GM03348 (cell line): ENCODE measurements at regions not wholly inside any gene's neighbourhood (a gene's known extent, or its start where the extent isn't known, plus 50 kb on each side); places are given as distances from the start of the nearest gene placed in this dataset.
"Not testable (repeated sequence)": the region's sequence is repeated elsewhere in the genome, so short reads cannot be mapped to it uniquely, and the experiment has no call there.

Source experiments
- DNase-seq: peaks from one replicate; pipeline ENCODE4 v3.0.0; 2012; ENCODE audit warnings: low spot score

DNA sequence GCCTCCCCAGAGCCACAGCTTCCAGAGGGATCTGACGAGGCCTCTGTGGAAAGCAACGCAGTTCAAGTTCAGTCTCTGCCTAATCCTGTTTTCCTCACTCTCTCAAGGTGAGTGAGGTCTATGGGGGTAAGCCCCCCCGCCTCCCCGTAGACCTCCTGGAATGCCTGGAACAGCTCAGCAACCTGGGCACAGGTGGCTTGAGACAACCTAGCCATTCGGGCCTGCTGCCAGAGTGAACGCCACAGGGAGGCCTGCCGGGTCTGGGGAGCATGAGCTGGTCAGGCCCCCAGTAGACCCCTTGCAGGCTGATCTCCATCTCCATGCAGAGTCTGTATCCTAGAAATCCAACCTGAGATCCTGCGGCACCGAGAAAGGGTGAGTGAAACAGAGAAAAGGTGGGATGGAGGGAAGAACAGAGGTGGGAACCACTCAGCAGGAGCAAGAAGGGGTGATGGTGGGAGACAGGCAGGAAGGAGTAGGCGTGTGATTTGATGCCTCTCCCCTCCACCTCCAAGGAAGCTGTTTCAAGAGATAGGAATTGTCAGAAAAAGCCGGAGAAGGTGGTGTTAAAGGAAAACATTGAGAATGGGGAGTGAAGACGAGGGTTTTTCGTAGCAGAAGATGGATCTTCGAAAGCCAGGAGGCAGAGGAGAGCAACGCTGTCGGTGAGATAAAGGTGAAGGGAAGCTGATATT lies 123.1 kb upstream of the PRMT8 start:
- no peak for DNase-seq

DNA sequence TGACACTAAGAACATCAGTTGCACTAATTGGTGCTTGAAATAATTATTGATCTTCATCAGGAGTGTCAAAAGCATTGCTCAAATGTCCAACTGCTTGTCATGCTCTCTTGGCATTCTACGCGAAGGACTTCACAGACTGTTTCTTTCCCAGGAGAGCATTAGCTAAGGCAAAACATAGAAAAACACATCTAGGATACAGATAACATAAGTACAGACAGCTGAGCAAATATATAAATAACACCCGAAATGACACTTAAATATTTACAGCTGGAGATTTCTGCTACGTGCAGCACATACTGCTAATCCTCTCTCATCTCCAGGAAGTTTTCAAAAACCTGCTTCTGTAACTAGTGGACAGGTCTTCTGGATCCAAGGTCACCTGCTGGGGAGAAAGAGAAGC lies 120.0 kb upstream of the PRMT8 start:
- DNase-seq: no peak

DNA sequence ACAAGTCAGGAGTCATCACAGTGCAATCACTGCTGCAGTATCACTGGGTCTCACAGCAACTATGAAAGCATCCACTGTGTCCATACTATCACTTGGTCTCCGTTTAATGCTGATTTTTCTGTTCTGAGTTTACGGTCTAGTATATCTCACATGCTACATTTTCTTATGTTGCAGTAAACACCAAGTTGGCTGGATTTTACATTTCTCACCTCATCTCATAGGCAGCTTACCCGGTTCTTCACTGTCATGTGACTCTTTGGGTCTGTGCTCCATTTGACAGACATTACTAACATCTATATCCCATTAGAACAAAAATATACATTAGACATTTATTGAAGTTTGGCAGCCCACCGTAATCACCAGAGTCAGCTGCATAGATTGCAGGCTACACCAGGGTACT lies 115.7 kb upstream of the PRMT8 start:
- DNase-seq: no peak

DNA sequence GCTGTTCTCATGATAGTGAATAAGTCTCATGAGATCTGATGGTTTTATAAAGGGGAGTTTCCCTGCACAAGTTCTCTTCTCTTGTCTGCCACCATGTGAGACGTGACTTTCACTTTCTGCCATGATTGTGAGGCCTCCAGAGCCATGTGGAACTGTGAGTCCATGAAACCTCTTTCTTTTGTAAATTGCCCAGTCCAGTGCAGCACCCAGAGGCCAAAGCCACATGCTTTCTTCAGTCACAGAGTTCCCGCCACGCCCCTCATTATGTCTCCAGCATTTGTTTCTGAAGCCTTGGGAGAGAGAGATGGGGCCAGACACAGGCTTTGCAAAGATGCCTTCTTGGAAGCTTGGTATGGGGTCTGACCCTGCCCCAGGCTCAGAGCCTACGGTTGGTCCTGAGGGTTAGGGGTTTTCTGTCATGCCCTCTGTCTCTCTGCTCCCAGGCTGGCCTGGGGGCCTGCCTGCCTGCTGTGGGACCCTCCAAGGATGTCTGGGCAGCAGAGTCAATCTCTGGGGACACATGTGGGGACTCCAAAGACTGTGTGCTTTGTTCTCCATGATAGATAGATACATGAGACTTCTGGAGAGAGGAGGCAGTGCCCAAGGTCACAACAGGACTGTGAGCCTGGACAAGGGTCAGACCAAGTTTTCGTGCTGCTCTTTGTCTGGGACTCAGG lies 114.1 kb upstream of the PRMT8 start:
- no peak for DNase-seq

DNA sequence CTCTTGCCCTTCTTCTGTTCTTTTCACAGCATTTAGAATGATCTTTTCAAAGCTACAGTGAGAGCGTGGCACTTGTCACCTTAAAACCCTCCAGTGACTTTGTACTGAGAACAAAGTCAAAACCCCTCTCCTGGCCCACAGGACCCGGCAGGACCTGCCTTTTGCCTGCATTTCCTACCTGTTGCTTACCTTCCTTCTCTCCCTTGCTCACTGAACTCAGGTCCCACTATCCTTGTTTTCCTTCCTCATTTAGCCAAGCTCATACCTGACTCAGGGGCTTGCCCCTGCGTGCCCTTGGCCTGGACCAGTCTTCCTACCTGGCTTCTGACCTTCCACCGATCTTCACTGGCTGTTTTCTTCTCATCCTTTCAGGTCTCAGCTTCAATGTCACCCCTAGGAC lies 112.3 kb upstream of the PRMT8 start:
- DNase-seq: no peak

DNA sequence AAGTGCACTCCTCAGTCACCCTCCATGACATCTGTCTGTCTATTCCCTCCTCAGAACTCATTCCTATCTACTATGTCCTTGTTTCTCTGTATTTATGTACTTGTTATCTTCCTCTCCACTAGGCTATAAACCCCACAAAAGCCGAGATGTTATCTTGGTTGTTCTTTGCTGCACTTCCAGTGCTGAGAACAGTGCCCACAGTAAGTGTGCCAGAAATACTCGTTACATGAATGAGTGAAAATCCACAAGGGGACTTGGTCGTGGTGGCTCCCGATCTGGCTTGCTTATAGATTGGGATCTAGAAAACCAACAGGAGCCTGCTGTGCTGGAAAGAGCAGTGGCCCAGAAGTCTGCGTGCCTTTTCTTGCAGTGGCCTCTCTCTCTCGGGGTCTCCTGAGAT lies 111.9 kb upstream of the PRMT8 start:
- no peak for DNase-seq

DNA sequence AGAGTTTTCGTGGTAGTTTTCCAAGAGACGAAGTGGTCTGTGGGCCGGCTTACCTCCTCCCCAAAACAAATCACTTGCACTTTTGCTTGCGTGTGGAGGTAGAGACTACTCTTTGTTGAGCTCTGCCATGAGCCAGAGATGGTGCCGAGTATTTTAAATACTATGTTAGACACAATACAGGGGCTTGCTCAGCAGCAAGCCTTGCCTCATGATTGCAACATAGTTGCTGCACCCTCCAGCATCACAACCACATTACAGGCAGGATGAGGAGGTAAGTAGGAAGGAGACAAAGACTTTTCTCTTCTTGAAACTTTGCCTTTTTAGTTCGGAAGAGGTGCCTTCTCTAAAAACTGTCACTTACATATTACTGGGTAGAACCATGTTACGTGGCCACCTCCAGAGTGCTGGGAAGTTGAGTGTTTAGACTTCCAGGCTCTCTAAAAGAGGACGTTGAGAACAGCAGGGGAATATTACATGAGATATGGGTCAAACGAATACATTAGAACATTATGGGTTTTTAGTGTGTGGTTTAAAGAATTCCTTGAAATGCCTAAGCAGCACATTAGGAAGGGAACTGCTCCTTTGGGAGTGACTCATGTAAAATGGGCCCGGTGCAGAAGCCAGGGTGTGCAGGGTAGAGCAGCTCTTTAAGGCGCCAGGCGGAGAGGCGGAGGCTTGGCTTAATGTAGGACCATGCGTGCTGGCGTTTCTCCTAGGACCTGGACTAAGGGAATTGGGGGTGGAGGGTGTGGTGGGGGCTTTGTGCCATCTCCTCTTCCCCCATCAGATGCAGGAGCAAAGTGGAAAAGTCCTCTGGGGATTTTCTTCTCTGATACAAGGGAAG lies 110.6 kb upstream of the PRMT8 start:
- DNase-seq: peak; percentile 57

DNA sequence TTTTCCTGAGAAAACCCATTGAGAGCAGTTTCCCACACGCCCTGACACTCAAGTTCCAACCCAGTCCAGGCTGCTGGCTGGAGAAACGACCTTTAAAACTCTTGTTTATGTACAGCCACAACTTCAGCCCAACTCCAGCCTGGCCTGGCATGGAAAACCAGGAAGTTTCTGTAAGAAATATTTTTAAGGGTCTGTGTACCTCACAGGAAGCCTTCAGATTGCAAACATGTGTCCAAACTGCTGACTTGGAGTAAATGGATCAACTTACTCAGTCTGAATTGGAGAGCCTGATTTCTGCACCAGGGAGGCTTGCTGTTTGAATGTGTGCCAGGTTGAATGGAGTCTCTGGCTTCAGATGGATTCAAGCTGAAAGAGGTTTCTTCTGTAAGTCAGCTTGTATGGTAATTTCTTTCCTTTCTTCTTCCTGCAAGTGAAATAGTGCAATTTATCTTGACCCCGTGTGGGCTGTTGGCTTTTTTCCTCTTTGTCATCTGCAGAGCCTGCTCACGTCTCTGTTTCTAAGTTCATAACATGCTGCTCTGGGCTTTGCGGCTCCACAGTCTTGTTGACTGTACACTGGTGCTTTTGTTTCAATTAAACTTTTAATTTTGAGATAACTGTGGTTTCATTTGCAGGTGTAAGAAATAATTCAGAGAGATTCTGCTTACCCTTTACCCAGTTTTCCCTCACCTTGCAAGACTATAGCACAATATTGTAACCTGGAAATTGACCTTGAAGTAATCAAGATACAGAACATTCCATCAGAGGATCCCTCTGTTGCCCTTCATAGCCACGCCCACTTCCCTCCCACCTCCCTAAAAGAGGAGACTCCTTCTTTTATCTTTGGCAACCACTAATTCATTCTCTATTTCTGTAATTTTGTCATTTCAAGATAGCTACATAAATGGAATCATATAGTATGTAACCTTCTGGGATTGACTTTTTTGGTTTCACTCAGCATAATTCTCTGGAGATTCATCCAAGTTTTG lies 109.7 kb upstream of the PRMT8 start:
- DNase-seq: no peak

DNA sequence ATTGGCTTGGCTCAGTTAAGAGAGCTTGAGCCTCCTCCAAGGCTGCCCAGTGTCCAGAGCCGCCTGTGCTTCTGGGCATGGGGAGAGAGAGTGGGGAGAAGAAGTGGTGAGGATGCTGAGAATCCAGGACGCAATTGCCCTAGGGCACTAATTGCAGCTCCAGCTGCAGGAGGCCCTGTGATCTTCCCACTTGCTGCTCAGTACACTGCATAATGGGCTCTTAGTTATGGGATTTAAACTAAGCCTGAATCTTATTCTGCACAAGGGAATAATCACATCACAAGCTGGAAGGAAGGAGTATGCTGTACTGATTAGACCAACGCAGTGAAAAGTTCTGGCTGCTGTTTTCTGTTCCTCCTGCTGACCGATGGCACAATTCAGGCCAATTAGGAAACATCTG lies 101.0 kb upstream of the PRMT8 start:
- no peak for DNase-seq

DNA sequence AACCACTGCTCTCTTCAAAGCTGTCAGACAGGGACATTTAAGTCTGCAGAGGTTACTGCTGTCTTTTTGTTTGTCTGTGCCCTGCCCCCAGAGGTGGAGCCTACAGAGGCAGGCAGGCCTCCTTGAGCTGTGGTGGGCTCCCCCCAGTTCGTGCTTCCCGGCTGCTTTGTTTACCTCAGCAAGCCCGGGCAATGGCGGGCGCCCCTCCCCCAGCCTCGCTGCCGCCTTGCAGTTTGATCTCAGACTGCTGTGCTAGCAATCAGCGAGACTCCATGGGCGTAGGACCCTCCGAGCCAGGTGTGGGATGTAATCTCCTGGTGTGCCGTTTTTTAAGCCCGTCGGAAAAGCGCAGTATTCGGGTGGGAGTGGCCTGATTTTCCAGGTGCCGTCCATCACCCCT lies 93.4 kb upstream of the PRMT8 start:
- not testable (repeated sequence) for DNase-seq

DNA sequence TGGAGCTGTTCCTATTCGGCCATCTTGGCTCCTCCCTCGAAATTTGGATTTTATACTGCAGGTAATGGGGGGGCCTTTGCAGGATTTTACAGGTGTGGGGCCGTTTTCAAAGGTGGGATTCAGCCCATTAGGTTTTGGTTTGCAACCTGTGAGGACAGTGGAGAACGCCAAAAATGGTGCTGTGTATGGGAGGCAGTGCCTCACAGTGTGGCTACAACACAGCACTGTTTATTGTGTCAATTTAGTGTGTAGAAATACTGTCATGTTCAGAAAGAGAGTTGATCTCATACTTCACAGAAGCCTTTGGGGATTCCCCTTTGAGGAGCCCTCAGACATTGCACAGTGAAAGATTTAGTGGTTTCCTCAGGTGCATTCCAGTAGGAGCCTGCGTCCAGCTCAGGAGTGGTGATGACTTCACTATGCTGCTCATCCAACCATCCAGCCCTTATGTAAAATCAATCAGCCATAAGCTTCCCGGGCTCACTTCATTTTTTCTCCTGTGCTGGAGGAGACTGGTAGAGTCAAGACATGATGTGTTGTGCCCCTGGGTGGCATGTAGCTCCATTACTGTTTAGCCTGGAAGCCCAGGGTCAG lies 92.7 kb upstream of the PRMT8 start:
- DNase-seq: no peak

DNA sequence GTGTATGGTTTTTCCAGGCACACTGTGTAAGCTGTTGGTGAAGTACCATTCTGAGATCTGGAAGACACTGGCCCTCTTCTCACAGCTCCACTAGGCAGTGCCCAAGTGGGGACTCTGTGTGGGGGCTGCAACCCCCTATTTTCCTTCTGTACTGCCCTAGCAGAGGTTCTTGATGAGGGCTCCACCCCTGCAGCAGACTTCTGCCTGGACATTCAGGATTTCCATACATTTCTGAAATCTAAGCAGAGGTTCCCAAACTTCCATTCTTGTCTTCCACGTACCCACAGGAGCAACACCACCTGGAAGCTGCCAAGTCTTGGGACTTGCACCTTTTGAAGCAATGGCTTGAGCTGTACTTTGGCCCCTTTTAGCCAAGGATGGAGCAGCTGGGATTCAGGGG lies 85.2 kb upstream of the PRMT8 start:
- no peak for DNase-seq

DNA sequence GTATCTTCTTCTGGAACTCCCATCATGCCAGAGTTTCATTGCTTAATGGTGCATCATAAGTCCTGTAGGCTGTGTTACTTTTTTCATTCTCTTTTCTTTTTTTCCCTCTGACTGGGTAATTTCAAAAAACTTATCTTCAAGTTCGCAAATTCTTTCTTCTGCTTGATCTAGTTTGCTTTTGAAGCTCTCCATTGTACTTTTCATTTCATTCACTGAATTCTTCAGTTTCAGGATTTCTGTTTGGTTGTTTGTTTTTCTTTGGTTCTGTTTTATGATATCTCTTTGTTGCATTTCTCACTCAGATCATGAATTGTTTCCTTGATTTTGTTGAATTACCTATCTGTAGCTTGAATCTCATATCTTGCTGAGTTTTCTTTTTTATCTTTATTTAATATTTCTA lies 83.3 kb upstream of the PRMT8 start:
- no peak for DNase-seq

DNA sequence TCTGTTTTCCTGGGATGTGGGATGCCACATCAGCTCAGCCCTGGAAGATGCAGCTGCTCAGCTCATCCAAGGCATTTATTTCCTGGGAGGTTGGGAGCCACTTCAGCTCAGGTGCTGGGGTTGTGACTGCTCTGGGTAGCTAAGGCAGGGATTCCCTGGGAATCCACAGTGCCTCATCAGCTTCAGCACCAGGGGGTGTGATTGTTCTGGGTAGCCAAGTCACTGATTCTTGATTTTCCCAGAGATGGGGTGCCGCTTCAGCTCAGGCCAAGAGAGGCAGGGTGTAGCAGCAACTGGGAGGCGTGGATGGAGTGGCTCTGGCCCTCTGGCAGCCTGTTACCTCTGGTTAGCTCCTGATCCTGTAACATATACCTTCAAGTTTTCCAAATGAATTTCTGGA lies 81.3 kb upstream of the PRMT8 start:
- DNase-seq: no peak

DNA sequence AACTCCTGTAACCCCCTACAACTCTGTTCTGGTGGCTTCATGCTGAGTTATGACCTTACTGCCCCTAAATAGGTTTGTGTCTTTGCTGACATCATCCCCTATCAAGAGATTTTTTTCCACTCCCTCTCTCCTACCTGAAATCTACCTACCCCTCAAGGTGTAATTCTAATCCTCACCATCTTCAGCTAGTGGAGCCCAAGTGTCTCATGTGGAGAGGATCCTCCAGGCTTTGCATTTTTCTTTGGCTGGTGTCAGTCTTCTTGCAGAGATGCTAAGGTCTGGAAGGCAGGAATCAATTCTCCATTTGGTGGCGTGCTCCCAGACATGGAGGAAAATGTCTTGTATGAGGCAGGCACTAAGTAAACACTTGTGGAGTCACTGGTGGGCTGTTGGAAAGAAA lies 74.8 kb upstream of the PRMT8 start:
- no peak for DNase-seq

DNA sequence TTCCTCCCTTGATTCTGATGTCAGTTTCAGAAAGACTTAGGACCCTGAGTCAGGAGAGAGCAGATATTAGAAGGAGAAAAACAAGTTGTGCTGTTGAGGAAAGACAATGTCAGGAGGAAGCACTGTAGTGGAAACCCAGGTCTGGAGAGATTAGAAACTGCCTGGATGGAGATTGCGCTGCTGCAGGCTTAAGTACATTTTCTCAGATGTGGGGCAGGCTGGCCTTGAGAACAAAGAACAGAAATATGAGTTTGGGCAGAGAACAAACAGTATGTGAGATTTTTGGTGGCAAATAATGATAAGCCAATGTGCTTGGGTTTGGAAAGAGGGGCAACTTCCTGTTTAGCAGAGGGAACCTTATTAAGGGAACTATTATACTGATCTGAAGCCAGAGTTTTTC lies 74.3 kb upstream of the PRMT8 start:
- DNase-seq: no peak

DNA sequence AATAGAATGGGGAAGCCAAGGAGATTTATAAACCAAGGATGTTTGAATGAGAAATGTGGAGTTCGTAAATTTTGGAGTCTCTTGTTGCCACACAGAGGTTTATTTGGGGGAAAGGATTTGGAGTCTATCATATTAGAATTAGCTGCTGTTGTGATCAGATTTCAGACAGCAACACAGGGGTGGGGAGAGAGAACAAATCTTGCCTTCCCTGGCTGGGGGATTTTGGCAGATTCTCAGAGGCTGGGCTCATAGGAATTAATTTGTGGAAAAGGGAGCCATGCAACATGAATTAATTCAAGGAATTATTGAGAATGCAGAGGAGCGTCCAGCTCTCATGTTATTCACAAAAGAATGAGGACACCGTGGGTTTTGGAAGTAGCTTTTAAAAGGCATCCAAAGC lies 73.9 kb upstream of the PRMT8 start:
- no peak for DNase-seq

DNA sequence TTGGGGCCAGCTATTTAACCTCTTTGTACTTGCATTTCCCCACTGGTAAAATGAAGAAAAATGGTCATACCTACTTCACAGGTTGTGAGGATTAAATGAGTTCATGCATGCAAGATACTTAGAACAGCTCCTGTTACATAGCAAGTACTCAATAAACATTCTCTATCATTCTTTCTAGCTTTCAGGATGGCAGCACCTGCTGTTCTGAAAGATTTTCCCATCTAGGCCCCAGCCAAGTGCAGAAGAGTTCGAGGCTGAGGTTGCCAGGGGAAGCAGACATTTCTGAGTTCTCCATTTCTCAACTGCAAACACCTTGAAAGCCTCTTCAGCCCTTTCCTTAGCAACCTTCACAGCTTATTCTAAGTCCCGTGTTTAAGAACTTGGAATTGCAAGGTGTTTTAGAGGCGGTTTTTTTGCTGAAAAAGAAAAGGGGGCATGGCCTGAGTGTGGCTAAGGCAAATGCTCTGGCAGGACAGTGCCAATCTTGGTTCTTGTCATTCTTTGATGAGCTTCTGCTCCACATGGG lies 73.0 kb upstream of the PRMT8 start:
- DNase-seq: no peak

DNA sequence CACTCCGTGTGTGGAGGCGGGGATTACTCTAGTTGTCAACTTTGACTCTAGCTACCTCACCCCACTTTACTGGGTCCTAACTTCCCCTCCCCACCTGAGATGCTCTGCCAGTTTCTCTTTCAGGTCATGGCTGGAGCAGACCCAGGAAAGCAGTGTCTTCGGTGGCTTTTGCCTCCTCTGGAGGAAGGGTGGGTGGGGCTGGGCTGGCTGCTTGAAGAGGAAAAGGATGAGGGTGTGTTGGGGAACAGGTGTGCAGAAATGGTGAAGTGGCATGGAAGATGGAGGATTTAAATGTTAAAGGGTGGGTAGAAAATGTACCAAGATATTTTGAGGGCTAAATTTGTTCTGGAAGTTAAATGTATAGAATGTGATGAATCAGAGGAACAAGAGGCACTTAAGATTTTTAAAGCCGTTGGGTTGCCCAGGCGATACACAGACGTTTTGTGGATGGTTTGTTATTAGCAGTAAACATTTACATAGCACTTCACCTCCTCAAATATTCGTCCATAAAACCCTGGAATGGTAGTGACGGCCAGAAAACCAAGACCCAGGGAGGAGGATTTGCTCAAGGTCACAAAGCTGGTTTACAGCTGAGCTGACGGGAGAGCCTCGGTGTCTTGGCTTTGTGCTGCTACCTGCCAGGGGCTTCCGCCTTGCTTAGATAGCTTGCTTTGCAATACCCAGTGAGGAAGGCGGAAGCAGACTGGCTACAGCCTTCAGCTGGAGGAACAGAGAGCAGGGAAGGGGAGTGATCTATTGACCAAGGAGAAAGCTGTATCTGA lies 72.2 kb upstream of the PRMT8 start:
- DNase-seq: no peak

DNA sequence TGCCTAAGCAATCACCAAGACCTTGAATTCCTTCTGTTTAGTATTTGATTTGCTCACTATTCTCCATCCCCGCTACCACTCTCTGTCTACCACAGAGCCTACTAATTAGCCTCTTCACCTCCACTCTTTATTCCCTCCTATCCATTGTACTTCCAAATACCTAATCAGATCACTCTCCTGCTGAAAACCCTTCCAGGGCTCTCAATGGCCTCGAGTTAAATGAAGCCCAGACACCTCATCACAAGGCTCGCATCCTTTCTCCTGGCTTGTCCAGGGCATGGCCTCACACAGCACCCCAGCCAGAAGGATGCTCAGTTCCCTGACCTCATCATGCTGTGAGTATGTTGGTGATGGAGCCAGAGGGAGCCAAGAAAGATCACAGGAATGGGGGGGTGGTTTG lies 71.4 kb upstream of the PRMT8 start:
- no peak for DNase-seq

DNA sequence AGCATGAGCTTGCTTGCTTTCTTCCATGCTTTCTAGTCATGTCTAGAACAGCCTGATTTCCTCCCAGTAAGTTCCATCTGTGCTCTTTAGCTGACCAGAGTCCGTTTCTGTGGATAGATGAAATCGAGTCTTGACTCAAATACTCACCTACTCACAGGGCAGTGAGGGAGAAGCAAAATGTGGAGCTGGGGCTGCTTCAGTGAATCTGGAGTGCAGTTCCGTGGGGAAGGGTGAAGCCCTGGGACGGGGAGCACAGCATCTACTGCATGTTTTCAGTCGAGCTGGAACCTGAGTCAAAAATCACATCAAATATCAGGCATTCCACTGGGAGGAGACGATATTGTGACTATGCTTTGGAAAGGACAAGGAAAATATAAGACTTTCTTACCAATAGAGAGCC lies 70.3 kb upstream of the PRMT8 start:
- DNase-seq: no peak
